Chondrocyte (in vitro differentiated cells): ENCODE measurements at regions not wholly inside any gene's neighbourhood (a gene's known extent, or its start where the extent isn't known, plus 50 kb on each side); places are given as distances from the start of the nearest gene placed in this dataset.

Experiments
- DNase-seq: peaks from one replicate; pipeline ENCODE4 v3.0.0; 2021; ENCODE audit warnings: mixed read lengths, low spot score
- H3K27ac Mint-ChIP-seq: one replicate; pipeline ENCODE4 v1.8.0; 2021; ENCODE audit warnings: mild to moderate bottlenecking, moderate library complexity, mixed read lengths; ENCODE audit not compliant: unreplicated experiment
- H3K27me3 Mint-ChIP-seq: 2 replicates; pipeline ENCODE4 v1.8.0; 2021; ENCODE audit warnings: low read depth, mixed read lengths
- H3K36me3 Mint-ChIP-seq: 2 replicates; pipeline ENCODE4 v1.8.0; 2021; ENCODE audit warnings: low read depth, mixed read lengths
- H3K4me1 Mint-ChIP-seq: 2 replicates; pipeline ENCODE4 v1.8.0; 2021; ENCODE audit warnings: low read depth, mild to moderate bottlenecking, mixed read lengths
- H3K4me3 Mint-ChIP-seq: one replicate; pipeline ENCODE4 v1.8.0; 2021; ENCODE audit warnings: mild to moderate bottlenecking, moderate library complexity, mixed read lengths; ENCODE audit not compliant: unreplicated experiment
- H3K9me3 Mint-ChIP-seq: 2 replicates; pipeline ENCODE4 v1.8.0; 2021; ENCODE audit warnings: low read depth, mixed read lengths
- TF ChIP-seq, protein P1 (sequence below): fragments of 200-600 bp; sonication (generic); IDR thresholded peaks from 2 replicates; pipeline ENCODE4 v1.5.0; 2021; ENCODE audit warnings: antibody characterized with exemption, mild to moderate bottlenecking, moderate library complexity

DNA sequence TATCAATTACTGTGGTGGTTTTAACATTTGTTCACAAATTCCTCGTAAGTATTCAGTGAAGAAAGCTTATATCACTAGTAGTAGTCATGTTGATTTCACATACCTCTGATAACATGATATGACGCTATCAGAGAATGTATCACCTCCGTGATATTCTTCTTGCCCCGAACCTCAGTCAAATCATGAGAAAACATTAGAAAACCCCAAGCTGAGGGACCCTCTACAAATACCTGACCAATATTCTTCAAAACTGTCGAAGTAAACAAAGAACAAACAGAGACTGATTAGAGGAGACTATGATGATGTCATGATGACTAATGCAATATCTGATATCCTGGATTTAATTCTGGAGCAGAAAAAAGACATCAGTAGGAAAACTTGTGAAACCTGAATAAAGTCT, 85.6 kb upstream of the SPOPL start:
- Mint-ChIP-seq H3K27ac (no peak overlapping the region), H3K36me3 (peaks cover 6% of the 10 kb centered on the region), H3K9me3 (peaks cover 20% of the 10 kb centered on the region), H3K27me3 (no peaks in the 10 kb centered on the region), H3K4me3 (no peak overlapping the region), H3K4me1 (no peaks in the 10 kb centered on the region)
- TF ChIP-seq, protein P1, sequence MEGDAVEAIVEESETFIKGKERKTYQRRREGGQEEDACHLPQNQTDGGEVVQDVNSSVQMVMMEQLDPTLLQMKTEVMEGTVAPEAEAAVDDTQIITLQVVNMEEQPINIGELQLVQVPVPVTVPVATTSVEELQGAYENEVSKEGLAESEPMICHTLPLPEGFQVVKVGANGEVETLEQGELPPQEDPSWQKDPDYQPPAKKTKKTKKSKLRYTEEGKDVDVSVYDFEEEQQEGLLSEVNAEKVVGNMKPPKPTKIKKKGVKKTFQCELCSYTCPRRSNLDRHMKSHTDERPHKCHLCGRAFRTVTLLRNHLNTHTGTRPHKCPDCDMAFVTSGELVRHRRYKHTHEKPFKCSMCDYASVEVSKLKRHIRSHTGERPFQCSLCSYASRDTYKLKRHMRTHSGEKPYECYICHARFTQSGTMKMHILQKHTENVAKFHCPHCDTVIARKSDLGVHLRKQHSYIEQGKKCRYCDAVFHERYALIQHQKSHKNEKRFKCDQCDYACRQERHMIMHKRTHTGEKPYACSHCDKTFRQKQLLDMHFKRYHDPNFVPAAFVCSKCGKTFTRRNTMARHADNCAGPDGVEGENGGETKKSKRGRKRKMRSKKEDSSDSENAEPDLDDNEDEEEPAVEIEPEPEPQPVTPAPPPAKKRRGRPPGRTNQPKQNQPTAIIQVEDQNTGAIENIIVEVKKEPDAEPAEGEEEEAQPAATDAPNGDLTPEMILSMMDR: no peak
- DNase-seq: no peak

DNA sequence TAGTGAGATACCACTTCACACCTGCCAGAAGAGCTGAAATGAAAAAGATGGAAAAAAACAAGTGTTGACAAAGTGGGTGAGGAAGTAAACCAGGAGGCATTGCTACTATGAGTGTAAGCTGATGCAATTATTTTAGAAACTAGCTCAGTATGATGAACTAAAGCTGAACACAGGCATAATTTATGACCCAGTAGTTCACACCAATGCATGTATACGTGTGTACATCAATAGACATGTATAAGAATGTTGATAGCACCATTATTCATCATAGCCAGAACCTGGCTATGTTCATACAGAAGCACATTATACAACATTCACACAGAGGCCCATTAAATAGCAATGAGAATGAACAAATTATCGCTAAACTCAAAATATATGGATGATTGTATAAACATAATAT, 83.1 kb upstream of the SPOPL start:
- DNase-seq: no peak
- TF ChIP-seq, protein P1: no peak
- Mint-ChIP-seq H3K9me3 (peaks cover 8% of the 10 kb centered on the region), H3K4me1 (peaks cover 11% of the 10 kb centered on the region), H3K27me3 (no peaks in the 10 kb centered on the region), H3K36me3 (peaks cover 3% of the 10 kb centered on the region), H3K4me3 (no peak overlapping the region), H3K27ac (no peak overlapping the region)

DNA sequence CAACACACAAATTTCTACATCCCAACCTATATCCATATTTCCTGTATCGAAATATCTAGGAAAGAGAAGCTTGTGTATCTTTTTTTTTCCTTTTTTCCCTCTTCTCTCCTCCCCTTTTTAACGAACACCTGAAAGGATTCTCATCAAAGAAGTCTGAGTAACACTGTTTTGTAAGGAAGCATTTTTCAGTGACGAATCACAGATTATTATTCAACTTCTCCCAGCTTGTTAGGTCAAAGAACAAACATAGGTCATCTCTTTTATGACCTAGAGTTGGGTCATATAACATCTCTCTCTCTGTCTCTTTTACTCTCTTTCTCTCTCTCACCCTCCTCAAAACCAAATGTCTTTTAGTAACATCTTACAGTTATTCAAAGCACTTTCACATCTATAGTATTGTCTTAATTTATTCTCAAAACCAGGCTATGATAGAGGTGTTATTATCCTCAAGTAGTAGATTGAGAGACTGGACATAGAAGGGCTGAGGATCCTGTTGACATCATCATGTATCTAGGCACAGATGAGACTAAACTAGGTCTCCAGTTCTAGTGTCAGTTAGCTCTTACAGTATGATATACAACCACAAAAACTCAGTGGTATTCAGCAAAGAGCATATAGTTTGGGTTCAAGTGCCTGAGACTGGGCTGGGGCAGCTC, 80.1 kb upstream of the SPOPL start:
- Mint-ChIP-seq H3K4me1 (peaks cover 11% of the 10 kb centered on the region), H3K36me3 (peaks cover 3% of the 10 kb centered on the region), H3K27ac (peak overlapping the region; percentile 19), H3K4me3 (no peak overlapping the region), H3K9me3 (peaks cover 13% of the 10 kb centered on the region), H3K27me3 (no peaks in the 10 kb centered on the region)
- DNase-seq: no peak
- TF ChIP-seq, protein P1: no peak

DNA sequence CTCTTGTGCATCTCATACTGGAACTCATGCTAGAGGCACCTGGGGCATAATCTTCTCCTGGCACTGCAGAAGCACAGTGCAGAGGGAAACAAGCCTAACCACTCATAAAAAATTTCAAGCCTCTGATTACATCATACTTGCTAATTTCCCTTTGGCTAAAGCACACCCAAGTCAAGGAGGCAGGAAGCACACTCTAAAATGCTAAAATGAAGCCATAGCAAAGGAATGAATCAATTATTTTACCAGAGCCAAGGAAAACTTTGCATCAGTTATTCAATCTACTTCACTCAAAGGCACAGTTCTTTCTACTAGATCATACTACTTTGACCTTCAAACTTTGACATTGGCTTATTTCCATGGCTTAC, 79.6 kb upstream of the SPOPL start:
- TF ChIP-seq, protein P1: no peak
- Mint-ChIP-seq H3K4me3 (no peak overlapping the region), H3K9me3 (peaks cover 18% of the 10 kb centered on the region), H3K4me1 (peaks cover 11% of the 10 kb centered on the region), H3K27ac (no peak overlapping the region), H3K27me3 (no peaks in the 10 kb centered on the region), H3K36me3 (peaks cover 4% of the 10 kb centered on the region)
- DNase-seq: no peak

DNA sequence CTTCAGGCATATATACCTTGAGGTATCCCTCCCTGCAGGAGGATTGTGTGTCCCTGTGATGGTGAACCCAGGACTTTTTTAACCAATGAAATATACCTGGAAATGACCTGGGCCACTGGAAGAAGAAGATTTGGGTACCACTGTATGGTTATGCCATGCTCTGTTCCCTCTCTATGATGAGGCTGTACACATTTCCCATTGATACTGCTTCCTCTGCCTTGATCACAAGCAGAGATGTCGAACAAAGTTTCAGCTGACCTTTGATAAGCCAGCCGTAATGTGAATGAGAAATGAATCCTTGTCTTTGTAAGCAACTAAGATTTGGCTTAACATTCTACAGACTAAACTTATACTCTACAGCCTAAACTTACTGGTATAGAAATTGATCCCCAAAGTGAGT, 78.4 kb upstream of the SPOPL start:
- no peaks in the 10 kb centered on the region for H3K27me3 Mint-ChIP-seq
- TF ChIP-seq, protein P1: no peak
- peaks cover 4% of the 10 kb centered on the region for H3K36me3 Mint-ChIP-seq
- peaks cover 11% of the 10 kb centered on the region for H3K4me1 Mint-ChIP-seq
- no peak for DNase-seq
- no peak overlapping the region for H3K4me3 Mint-ChIP-seq
- peaks cover 18% of the 10 kb centered on the region for H3K9me3 Mint-ChIP-seq
- H3K27ac Mint-ChIP-seq: no peak overlapping the region
